ENCODE measurements at regions not wholly inside any gene's neighbourhood (a gene's known extent, or its start where the extent isn't known, plus 50 kb on each side); places are given as distances from the start of the nearest gene placed in this dataset.

GRCh38 chr22:27407369-27407985 lies 394.1 kb downstream of the MN1 start:
- no peak for DNase-seq

DNA sequence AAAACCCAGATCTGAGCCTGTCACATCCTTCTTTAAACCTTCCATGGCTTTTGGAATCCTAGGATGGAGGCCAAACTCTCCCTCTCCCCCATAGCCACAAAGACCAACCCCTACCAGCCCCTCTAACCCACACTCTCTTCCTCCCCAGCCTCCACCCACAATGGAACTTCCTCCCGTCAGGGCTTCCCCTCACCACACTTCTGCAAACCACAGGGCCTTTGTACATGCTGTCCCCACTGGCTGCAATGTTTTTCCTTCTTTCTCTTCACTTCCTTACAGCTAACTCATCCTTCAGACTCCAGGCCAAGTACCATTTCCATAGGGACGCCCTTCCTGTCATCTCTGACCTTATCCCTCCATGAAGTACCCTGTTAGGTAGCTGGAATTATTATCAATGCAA lies 393.5 kb downstream of the MN1 start:
- DNase-seq = no peak

DNA sequence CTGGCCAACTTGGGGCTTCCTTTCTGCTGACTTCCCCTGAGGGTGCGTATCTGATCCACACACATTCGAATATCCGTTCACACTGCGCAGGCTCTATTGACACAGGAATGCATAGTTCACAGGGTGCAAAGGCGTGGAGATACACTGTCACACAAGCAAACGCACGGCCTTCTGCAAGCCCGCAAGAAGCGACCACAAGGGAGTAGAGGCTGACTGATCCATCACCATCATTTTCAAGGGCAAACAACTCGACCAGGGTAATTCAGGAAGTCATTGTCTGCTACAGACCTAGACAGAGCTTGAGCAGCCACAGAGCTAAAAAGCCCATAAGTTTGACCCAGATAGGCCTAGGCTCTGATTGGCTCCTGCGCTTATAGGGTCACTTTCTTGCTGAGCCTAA lies 392.3 kb downstream of the MN1 start:
- no peak for DNase-seq

- DNase-seq = no peak
Measured at GRCh38 chr22:27412866-27413445, 388.6 kb downstream of the MN1 start.

DNA sequence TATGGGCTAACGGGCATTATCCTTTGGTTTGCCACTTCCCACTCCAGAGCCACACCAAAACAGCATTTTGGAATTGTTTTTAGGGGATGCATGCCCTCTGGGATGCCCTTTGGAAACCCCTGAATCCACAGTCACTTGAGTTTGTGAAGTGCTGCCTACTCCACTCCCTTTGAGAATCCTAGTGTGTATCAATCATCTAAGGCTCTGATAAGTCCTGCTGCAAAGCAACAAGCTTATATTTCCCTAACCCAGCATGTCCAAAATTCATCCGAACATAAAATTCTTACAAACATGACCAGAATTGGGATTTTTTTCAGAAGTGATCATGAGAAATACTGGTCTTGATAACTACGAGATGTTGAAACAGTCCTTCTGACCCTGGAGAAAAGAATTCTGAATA lies 387.9 kb downstream of the MN1 start:
- DNase-seq = no peak

DNA sequence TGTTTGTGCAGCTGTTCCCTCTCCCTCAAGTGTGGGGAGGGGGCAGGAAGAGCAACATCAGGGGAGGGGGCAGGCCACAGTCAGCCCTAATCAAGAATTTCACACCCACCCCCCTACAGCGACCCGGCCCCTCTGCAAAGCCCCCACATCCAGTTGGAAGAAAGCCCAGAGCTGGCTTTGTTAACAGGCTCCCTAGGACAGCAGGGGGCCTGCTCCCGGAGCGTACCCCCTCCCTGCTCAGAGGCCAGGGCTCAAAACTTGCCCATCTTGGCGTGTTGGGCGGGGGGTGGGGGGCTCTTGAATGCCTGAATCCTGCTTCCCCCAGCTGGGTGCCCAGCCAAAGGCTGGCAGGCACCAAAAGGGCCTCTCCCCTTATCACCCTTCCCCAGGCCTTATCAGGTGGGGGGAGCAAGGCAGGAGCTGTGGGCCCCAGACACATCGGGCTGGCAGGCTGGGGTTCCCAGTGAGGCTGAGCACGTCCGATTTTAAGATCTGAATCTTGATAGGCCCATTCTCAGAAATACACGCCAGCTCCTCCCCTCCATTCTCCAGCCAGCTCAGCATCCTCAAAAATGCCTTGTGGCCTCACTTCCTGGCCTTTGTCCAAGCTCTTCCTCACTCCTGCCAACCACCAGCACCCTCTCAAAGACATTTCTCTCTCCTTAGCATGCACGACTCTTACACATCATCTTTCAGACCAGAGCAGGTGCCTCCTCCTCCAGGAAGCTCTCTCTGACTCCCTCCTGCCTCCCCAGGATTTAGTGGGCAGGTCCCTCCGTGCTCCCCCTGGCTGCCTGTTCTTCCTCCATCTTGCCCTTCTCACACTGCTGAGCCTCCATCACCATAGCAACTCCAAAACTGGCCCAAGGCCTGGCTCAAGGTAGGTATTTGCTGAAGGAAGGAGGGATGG lies 384.8 kb downstream of the MN1 start:
- DNase-seq = no peak

DNA sequence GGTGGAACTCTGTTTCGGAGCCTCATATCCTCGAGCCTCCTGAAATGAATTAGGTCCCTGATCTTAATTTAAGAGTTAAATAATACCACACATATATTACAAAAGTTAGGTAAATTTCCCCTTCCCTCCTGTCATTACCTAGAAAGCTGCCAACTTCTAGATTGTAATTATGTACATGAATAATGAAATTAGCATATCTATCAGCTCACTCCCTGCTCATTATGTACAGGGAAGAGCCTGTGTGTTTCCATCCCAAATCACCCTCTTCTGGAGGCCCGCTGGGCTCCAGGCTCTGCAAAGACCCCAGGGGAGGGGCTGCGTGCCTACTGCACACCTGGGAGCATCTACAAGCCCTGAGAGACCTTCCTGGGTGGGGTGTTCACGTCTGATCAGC lies 384.1 kb downstream of the MN1 start:
- no peak for DNase-seq

DNA sequence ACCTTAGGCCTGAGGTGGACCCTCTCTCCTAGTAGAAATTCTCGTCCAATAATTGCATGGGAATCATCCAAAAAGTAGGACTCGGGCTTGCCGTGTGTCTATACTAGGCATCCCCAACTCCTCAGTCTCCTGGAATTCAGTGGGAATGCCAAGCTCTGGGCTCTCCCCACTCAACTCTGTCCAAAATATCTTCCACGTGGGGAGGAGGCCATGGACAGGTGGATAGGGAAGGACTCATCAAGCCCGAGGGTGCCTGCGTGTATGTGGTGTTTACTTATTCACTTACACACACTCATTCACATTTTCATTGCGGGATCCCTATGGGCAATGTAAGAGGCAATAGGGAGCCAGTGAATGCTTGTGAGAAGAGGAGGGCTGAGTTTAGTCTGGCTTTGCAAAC lies 383.3 kb downstream of the MN1 start:
- DNase-seq = no peak

DNA sequence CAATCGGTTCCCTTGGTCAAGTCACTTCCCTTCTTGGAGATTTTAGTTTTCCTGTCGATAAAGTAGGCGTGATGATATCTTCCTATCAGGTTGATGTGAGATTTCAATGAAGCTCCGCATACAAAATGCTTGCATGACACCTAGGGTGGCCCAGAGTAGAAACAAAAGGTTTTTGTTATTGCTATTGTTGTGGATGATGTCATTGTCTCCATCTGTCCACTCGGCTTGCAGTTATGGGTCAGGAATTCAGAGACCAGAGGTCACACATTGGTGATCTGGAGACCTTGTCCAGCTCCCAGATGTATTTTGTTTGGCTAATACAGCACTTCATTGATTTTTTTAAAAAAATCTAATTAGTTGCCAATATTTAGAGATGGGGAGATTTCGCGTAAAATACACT lies 382.1 kb downstream of the MN1 start:
- no peak for DNase-seq

DNA sequence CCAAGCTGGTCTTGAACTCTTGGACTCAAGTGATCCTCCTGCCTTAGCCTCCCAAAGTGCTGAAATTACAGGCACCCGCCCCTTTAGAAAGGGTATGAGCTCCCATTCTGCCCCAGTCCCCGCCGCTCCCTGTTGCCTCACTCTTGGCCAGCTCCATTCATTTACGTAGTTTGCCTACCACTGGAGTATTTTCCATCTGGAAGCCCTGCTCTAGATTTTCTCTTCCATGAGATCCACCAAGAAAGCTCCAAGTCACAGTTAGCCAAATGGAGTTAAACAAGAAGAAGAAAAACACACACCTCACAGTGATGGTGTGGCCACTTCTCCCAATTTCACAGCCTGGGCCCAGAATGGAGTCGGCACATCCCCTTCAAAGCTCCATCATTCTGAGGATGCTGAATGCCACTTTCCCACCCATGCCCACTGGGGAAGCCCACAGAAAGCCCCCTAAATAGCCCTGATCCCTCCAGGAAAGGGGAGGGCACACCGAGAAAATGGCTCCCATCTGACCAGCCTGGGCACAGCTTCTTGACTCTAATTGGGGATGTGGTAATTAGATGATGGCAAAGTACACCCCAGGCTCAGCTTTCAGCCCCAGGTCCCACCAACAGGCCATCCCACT lies 381.2 kb downstream of the MN1 start:
- DNase-seq = no peak

DNA sequence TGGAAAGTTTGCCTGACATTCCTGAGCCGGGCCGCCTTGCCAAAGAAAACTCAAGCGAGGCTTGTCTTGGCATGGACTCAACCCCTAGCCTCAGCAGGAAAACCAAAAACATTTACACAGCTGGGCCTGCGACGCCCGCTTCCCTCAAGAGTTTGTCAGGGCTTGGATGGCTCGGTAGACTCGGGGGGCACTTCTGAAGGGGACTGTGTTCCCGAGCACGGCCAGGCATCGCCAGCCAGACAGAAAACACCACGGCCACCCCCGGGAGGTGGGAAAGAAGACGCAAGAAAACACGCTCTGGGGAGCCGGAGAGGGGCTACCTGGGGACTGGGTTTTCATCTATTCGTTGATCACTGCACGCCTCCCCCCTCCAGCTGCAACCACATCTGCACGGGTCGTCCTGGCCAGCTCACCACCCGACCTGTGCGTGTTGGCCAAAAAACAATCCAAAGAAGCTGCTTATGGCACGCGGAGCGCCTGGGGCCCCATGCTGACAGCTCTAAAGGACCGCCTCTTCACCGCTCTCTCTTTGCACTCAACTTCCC lies 380.7 kb downstream of the MN1 start:
- DNase-seq = no peak

GRCh38 chr22:27422442-27422841 lies 379.1 kb downstream of the MN1 start:
- DNase-seq = no peak

DNA sequence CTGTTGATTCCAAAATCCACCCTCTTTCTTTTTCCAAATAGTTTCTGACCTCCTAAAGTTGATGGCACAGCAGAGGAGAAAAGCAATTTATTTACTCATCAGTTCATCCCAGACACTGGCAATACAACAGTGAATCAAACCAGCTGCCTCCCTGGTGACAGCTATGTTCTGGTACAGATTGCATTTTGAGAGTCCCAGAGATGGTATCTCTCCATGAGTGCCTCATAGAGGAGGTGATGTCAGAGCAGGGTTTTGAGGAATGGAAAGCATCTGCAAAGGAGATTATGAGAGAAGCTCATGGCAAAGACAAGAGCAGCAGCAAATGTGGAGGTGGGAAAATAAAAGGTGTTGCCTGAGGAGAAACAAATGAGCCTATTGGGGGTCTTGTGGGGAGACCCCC lies 377.2 kb downstream of the MN1 start:
- DNase-seq = no peak

GRCh38 chr22:27429476-27429875 lies 372.1 kb downstream of the MN1 start:
- DNase-seq = no peak

DNA sequence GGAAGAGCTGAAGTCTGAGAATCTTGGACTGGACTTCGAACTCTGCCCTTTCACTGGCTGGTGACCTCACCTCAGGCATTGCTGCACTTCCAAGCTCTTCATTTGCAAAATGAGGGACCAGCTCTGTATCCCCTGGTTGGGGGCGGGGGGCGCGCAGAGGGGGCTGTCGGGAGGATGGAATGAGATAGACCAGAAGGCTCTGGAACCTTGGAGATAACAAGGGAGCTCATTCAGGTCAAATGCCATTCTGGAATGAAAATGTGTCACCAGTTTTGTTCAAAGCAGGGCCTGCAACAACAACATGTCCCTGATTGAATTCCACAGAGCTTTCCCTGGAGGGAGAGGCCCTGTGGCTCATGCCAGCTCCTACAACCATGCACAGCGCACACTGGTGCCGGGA lies 370.5 kb downstream of the MN1 start:
- no peak for DNase-seq

DNA sequence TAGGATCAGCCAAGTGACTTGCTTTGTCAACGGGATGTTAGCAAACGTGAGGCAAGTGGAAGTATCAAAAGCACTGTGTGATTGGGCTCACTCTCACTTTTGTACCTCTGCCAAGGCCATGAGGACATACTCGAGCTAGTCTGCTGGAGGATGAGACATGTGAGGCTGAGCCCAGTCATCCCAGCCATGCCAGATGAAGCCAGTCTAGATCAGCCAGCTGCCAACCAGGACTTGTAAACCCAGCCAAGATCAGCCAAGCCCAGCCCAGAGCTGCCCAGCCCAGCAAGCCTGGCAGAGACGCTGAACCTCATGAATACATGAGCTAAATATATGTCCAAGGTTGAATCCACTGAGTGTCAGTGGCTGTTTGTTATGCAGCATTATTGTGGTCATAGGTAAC lies 369.7 kb downstream of the MN1 start:
- DNase-seq = no peak

DNA sequence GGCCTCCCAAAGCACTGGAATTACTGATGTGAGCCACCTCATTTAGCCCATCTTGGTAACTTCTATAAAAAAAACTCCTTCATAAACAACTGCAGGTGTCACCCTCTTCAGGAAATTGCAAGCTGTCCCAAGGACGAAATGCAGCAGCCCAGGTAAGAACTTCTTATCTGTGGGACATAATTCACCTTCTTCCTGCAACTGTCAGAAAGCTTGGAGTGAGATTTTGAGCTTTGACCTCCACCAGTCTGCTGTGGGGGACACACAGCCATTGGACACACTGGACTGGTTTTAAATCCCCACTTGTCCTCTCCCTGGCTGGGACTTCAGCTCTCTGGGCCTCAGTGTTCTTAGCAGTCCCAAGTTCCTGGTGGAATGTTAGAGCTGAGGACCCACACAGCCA lies 368.5 kb downstream of the MN1 start:
- DNase-seq = no peak

DNA sequence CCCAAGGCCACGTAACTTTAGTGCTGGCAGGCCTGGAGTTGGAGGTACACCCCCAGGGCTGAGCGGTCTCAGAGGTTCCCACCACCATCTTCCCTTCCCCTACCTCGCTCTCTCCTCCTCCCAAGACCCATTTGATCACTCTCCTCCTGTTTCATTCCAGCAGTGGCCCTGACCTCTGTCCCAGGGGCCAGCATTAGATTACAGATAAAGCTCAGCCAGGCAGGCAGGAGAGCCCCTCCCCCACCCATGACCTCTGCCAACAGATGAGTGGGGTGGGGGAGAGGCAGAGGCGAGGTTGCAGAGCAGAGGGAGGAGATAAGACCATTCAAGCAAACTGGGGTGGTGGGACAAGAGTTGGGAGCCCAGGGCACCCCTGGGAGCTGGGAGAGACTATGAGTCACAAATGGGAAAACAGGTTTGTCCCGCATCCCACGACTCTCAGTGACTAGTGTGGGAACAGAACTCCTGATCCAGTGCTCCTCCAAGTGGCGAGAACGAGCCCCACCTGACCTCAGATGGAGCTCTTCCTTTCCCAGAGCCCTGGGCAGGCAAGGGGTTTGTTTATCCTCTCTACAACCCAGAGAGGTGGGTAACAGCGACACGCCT lies 367.9 kb downstream of the MN1 start:
- no peak for DNase-seq

DNA sequence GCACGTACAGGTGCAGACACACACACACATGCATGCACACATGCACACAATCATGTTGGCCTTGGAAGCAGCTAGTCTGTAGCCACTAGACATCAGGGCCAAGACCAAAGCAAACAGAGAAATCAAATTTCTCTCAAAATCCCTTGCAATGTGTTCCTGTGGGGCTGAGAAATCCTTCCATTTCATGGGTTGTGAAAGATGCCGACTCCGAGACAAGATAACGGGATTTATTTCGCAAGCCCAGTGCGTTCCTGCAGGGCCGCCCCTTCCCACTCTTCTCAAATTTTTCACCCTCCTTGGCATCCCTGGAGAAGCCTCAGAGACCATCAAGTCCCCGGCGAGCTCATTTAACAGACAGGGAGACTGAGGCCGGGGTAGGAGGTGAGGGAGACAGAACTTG lies 366.7 kb downstream of the MN1 start:
- no peak for DNase-seq

DNA sequence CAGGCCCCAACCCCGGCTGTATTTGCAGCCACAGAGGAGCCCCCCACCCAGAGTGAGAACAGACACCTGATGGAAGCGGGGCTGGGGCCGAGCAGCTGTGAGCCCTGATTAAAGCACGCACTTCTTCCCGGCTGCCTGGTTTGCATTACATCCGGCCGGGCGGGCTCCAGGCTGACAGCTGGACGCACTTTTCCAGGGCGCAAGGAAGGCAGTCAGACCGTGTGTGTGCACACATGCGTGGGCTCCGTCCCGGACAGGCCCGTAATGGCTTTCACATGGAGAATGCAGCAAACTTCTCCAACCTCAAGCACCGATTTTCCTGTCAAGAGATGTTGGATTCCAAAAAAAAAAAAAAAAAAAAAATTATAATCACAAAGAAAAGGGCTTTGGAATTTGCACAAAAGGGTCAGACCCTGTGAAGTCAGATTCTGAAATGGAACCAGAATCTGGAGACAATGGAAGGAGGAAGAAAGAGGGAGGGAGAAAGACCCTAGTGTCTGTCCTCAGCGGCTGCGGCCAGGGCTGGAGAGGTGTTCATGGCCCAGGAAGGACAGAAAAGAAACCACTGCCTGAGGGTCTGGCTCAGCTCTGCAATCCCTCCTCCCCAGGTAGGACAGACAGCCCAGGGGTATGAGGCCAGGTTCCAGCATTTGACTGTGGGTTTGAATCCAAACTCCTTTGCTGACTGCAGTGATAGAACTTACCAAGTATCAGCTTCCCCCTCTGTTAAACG lies 365.5 kb downstream of the MN1 start:
- no peak for DNase-seq

GRCh38 chr22:27436591-27436990 lies 365.0 kb downstream of the MN1 start:
- DNase-seq = no peak

GRCh38 chr22:27437570-27437969 lies 364.0 kb downstream of the MN1 start:
- DNase-seq = no peak
